ENCODE measurements at regions not wholly inside any gene's neighbourhood (a gene's known extent, or its start where the extent isn't known, plus 50 kb on each side); places are given as distances from the start of the nearest gene placed in this dataset.

- DNase-seq (ENCODE audit: low read depth in 2 of 2), result no peak
These were observed 76.5 kb upstream of the CDH5 start for GRCh38 chr16:66289986-66290385.

GRCh38 chr16:66289051-66289680 is 77.3 kb upstream of the CDH5 start:
- no peak for DNase-seq (ENCODE audit: low read depth in 2 of 2)

GRCh38 chr16:66287926-66288325 is 78.6 kb upstream of the CDH5 start:
- DNase-seq (ENCODE audit: low read depth in 2 of 2), result no peak

GRCh38 chr16:66287416-66287815 is 79.1 kb upstream of the CDH5 start:
- no peak for DNase-seq (ENCODE audit: low read depth in 2 of 2)

GRCh38 chr16:66286527-66286926 is 80.0 kb upstream of the CDH5 start:
- DNase-seq (ENCODE audit: low read depth in 2 of 2), result no peak

- no peak for DNase-seq (ENCODE audit: low read depth in 2 of 2)
These were observed 87.8 kb upstream of the CDH5 start for GRCh38 chr16:66278604-66279262.

GRCh38 chr16:66278111-66278531 is 88.4 kb upstream of the CDH5 start:
- DNase-seq (ENCODE audit: low read depth in 2 of 2), result no peak

GRCh38 chr16:66277311-66278070 is 89.0 kb upstream of the CDH5 start:
- no peak for DNase-seq (ENCODE audit: low read depth in 2 of 2)

GRCh38 chr16:66275775-66276428 is 90.6 kb upstream of the CDH5 start:
- DNase-seq (ENCODE audit: low read depth in 2 of 2), result no peak

GRCh38 chr16:66274335-66275110 is 92.0 kb upstream of the CDH5 start:
- no peak for DNase-seq (ENCODE audit: low read depth in 2 of 2)

- no peak for DNase-seq (ENCODE audit: low read depth in 2 of 2)
These were observed 92.7 kb upstream of the CDH5 start for GRCh38 chr16:66273644-66274334.

- DNase-seq (ENCODE audit: low read depth in 2 of 2), result no peak
These were observed 93.4 kb upstream of the CDH5 start for GRCh38 chr16:66273053-66273452.

- DNase-seq (ENCODE audit: low read depth in 2 of 2), result no peak
These were observed 94.0 kb upstream of the CDH5 start for GRCh38 chr16:66272461-66272860.

GRCh38 chr16:66271074-66272060 is 95.1 kb upstream of the CDH5 start:
- DNase-seq (ENCODE audit: low read depth in 2 of 2), result no peak

GRCh38 chr16:66270333-66270927 is 96.1 kb upstream of the CDH5 start:
- peak; percentile 37 to 39 for DNase-seq (ENCODE audit: low read depth in 2 of 2)

- DNase-seq (ENCODE audit: low read depth in 2 of 2), result no peak
These were observed 96.7 kb upstream of the CDH5 start for GRCh38 chr16:66269617-66270332.

- DNase-seq (ENCODE audit: low read depth in 2 of 2), result no peak
These were observed 99.0 kb upstream of the CDH5 start for GRCh38 chr16:66267292-66268014.

Measured in stimulated activated CD8-positive, alpha-beta memory T cell treated with anti-CD3 and anti-CD28 coated beads, Interleukin-15, amount 100 ng/mL, for 48 hours (primary cell).